ENCODE measurements at regions not wholly inside any gene's neighbourhood (a gene's known extent, or its start where the extent isn't known, plus 50 kb on each side); places are given as distances from the start of the nearest gene placed in this dataset.
"Not testable (repeated sequence)": the region's sequence is repeated elsewhere in the genome, so short reads cannot be mapped to it uniquely, and the experiment has no call there.

DNA sequence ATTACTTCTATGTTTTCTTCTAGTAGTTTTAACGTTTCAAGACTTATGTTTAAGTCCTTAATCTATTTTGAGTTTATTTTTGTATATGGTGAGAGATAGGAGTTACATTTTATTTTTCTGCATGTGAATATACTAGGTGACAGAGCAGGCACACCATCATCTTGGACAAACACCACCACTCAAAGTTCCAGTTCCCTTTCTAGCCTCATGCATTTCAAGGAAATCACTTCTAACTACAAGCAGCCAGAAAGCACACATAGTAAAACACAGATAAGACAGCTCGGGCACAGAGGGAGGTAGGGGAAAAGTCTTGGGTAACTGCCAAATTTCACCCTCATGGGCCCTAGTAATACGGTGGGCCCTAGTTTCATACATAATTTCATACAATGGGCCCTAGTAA is 609.4 kb upstream of the HS3ST5 start:
- Mint-ChIP-seq H3K4me1 (no peaks in the 10 kb centered on the region), H3K36me3 (no peaks in the 10 kb centered on the region), H3K27ac (no peak overlapping the region), H3K27me3 (no peaks in the 10 kb centered on the region), H3K4me3 (no peak overlapping the region), H3K9me3 (no peaks in the 10 kb centered on the region)

GRCh38 chr6:114945392-114945791 is 602.6 kb upstream of the HS3ST5 start:
- Mint-ChIP-seq H3K9me3 (peaks cover 10% of the 10 kb centered on the region), H3K27me3 (no peaks in the 10 kb centered on the region), H3K4me1 (no peaks in the 10 kb centered on the region), H3K36me3 (no peaks in the 10 kb centered on the region), H3K4me3 (no peak overlapping the region), H3K27ac (no peak overlapping the region)

DNA sequence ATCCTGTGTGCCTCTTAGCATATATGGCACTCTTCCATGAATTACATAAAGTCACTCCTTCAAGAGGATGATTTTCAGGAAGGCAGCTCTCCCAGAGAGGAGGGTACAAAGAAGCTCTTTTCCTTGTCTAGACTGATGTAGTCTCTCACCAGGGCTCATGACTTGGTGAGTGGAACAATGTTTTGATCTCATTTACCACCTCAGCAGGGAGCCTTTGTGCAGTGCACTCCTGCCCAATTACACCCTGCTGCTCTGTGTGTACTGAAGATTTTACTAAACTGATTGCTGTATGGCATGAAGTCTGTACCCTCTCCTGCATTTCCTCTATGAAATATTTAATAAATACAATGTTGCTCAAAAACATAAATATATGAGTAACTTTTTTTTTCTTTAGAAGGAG is 598.3 kb upstream of the HS3ST5 start:
- no peaks in the 10 kb centered on the region for H3K27me3 Mint-ChIP-seq
- no peak overlapping the region for H3K27ac Mint-ChIP-seq
- no peaks in the 10 kb centered on the region for H3K4me1 Mint-ChIP-seq
- H3K36me3 Mint-ChIP-seq: no peaks in the 10 kb centered on the region
- no peak overlapping the region for H3K4me3 Mint-ChIP-seq
- H3K9me3 Mint-ChIP-seq: peaks cover 15% of the 10 kb centered on the region

DNA sequence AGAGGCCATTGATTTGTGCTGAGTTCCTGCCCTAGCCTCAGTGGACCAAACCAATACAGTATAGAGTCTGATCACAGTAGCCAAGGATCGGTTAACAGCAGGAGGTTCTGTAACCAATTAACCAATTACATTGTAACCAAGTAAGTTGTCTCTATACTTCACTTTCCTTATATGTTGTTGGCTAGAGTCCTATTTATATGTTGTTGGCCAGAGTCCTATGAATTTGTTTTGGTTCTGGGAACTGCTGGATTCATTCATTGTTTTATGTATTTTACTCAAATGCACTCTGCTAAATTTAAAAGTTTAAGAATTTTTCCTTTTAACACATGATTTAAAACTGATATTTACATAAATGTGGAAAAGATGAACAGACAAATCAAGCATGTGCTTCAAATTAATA is 597.4 kb upstream of the HS3ST5 start:
- Mint-ChIP-seq H3K36me3 (no peaks in the 10 kb centered on the region), H3K4me3 (no peak overlapping the region), H3K9me3 (peaks cover 15% of the 10 kb centered on the region), H3K4me1 (no peaks in the 10 kb centered on the region), H3K27me3 (no peaks in the 10 kb centered on the region), H3K27ac (no peak overlapping the region)

DNA sequence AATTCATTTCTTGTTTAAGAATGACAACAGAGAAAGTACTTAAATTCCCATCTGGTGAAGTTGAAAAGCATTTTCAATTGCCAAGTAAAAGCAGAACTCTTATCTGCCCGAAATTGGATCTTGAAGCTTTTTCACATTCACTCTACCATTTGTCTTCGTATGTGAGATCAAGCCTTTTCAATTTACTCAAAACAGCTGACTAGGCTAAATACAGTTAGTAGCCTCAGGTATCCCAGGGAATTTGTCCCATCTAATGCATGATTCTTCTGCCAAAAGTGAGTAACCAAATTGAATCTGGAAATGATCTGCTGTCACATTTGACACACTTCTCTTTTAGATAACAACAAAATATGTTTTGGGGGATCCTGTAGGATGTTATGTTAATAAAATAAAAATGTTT is 596.8 kb upstream of the HS3ST5 start:
- no peak overlapping the region for H3K27ac Mint-ChIP-seq
- no peaks in the 10 kb centered on the region for H3K36me3 Mint-ChIP-seq
- no peaks in the 10 kb centered on the region for H3K27me3 Mint-ChIP-seq
- no peak overlapping the region for H3K4me3 Mint-ChIP-seq
- no peaks in the 10 kb centered on the region for H3K4me1 Mint-ChIP-seq
- H3K9me3 Mint-ChIP-seq: peaks cover 15% of the 10 kb centered on the region

DNA sequence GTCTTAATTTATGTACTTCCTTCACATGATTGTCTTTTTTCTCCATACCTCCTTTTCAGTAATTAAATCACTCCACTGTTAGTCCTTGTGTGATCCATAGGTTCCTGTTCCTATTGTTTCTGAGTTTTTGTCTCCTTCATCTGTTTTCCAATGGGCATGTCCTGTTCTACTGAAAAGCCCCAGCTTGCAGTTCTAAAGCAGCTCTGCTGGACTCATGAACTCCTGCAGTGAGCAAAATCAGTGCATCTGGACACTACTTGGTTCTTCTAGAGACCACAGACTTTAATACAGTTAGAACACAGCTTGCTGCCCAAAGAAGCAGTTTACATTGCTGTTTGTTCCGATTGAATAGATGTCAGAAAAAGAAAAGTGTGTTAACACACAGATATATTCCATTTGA is 593.3 kb upstream of the HS3ST5 start:
- peaks cover 8% of the 10 kb centered on the region for H3K9me3 Mint-ChIP-seq
- H3K27ac Mint-ChIP-seq: no peak overlapping the region
- no peaks in the 10 kb centered on the region for H3K27me3 Mint-ChIP-seq
- H3K4me1 Mint-ChIP-seq: no peaks in the 10 kb centered on the region
- H3K36me3 Mint-ChIP-seq: no peaks in the 10 kb centered on the region
- H3K4me3 Mint-ChIP-seq: no peak overlapping the region

- Mint-ChIP-seq H3K4me1 (no peaks in the 10 kb centered on the region), H3K27ac (no peak overlapping the region), H3K36me3 (no peaks in the 10 kb centered on the region), H3K27me3 (no peaks in the 10 kb centered on the region), H3K9me3 (peaks cover 16% of the 10 kb centered on the region), H3K4me3 (no peak overlapping the region)
These were observed 591.3 kb upstream of the HS3ST5 start for GRCh38 chr6:114934079-114934478.

- H3K36me3 Mint-ChIP-seq, H3K4me1 Mint-ChIP-seq, H3K27me3 Mint-ChIP-seq, H3K27ac Mint-ChIP-seq, H3K4me3 Mint-ChIP-seq: not testable (repeated sequence)
- H3K9me3 Mint-ChIP-seq: peaks cover 21% of the 10 kb centered on the region
These were observed 585.9 kb upstream of the HS3ST5 start for GRCh38 chr6:114928731-114929130.

GRCh38 chr6:114906096-114906495 is 563.3 kb upstream of the HS3ST5 start:
- H3K27me3 Mint-ChIP-seq: no peaks in the 10 kb centered on the region
- peaks cover 10% of the 10 kb centered on the region for H3K9me3 Mint-ChIP-seq
- H3K27ac Mint-ChIP-seq: no peak overlapping the region
- H3K4me3 Mint-ChIP-seq: no peak overlapping the region
- H3K36me3 Mint-ChIP-seq: no peaks in the 10 kb centered on the region
- no peaks in the 10 kb centered on the region for H3K4me1 Mint-ChIP-seq

DNA sequence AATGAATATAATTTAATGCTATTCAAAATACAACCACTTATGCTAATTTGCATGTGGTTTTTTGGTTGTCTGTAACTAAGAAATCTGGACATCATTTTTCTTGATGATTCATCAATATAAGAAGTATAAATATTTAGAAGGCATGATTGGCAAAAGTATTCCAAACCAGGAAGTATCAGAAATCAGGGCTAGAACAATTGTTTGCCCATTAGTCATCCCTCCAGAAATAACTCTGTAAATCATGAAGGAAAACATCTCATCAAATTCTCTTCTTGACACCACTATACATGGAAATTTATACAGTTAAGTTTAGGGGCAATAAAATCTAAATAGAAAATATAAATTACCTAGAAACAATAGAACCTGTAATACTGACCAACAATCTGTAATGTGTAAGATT is 554.7 kb upstream of the HS3ST5 start:
- H3K4me1 Mint-ChIP-seq: no peaks in the 10 kb centered on the region
- peaks cover 3% of the 10 kb centered on the region for H3K9me3 Mint-ChIP-seq
- H3K36me3 Mint-ChIP-seq: no peaks in the 10 kb centered on the region
- no peak overlapping the region for H3K27ac Mint-ChIP-seq
- H3K4me3 Mint-ChIP-seq: no peak overlapping the region
- no peaks in the 10 kb centered on the region for H3K27me3 Mint-ChIP-seq

DNA sequence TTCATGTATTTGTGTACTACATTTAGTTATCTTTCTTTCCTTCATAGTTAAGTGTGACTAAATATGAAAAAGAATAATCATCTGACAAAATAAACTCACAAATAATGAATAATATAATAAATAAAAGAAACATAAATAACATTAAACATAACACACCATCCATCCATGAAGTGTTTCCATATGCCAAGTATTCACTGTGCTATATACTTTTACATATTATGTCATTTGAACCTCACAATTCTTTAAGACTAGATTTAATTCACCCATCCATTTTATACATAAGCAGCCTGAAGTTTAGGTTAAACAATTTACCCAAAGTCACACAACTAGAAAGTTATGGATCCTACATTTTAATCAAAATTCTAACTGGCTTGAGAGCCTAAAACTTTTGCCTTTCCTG is 549.4 kb upstream of the HS3ST5 start:
- no peak overlapping the region for H3K4me3 Mint-ChIP-seq
- H3K27ac Mint-ChIP-seq: no peak overlapping the region
- no peaks in the 10 kb centered on the region for H3K4me1 Mint-ChIP-seq
- no peaks in the 10 kb centered on the region for H3K27me3 Mint-ChIP-seq
- peaks cover 9% of the 10 kb centered on the region for H3K9me3 Mint-ChIP-seq
- no peaks in the 10 kb centered on the region for H3K36me3 Mint-ChIP-seq

DNA sequence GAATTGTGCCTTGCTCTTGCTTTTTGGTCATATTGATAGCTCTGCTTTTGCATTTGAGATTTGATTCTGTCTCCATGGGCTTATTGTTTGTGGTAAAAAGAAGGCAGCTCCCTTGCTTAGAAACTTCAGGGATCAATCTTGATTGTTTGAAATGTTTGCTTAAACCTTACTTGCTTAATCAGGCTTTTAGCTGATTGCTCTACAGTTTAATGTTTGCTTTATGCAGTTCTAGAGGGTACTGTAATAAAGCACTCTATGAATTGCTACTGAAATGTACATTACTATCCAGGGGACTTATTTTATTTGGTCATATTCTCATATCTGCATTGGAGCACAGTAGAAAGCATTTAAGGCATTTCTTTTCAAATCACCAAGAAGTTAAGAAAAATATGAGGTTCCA is 545.4 kb upstream of the HS3ST5 start:
- Mint-ChIP-seq H3K4me3 (no peak overlapping the region), H3K27me3 (no peaks in the 10 kb centered on the region), H3K36me3 (no peaks in the 10 kb centered on the region), H3K9me3 (peaks cover 9% of the 10 kb centered on the region), H3K27ac (no peak overlapping the region), H3K4me1 (no peaks in the 10 kb centered on the region)

DNA sequence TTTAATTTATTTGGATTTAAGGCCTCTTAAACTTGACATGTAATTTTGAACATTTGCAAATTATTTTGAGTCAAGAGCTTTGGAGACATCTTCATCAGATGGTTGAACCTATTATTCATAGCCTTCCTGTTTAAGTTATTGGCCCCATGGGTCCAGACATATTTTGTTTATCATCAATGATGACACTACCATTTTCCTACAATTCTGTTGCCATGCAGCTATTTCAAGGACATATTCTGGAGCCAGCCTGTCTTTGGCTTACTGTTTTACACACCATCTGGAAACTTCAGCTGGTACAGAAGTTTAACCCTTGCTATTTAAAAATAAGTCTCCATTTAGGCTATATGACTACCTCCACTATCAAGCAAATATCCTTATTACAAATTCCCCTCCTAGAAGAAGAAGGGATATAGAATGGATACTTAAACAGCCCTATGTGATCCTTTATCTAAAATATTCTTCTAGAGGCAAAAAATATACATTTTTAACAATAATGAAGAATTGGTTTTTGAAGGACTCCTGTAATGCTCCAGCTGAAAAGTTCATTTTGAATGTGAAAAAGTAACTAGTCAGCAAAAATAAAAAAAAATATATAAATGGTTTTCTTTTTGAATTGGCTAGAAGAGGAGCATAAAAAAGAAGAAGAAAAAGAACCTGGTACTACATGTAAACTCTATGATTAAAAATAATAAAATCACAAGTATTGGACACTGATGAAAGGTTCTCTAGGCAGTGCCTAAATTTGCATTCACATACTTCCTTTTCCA is 544.0 kb upstream of the HS3ST5 start:
- Mint-ChIP-seq H3K4me1 (no peaks in the 10 kb centered on the region), H3K27me3 (no peaks in the 10 kb centered on the region), H3K36me3 (no peaks in the 10 kb centered on the region), H3K4me3 (no peak overlapping the region), H3K9me3 (peaks cover 9% of the 10 kb centered on the region), H3K27ac (no peak overlapping the region)

DNA sequence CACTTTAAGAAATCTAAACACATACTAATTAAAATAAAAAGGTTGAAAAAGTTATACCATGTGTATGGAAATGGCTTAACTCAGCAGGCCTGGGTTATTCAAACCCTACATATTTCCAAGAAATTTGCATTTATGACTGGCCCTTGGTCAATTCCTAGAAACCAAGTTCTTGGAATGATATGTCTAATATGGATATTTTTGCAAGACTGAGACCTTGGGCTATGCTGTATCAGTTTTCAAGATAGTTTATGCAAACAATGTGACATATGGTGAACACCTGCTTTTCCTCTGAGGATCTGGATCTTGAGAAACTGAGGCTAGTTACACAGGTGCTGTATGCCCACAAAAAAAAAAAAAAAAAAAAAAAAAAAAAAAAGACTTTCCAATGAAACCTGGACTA is 536.9 kb upstream of the HS3ST5 start:
- H3K27ac Mint-ChIP-seq: no peak overlapping the region
- H3K4me3 Mint-ChIP-seq: no peak overlapping the region
- no peaks in the 10 kb centered on the region for H3K36me3 Mint-ChIP-seq
- H3K9me3 Mint-ChIP-seq: no peaks in the 10 kb centered on the region
- no peaks in the 10 kb centered on the region for H3K27me3 Mint-ChIP-seq
- H3K4me1 Mint-ChIP-seq: no peaks in the 10 kb centered on the region

DNA sequence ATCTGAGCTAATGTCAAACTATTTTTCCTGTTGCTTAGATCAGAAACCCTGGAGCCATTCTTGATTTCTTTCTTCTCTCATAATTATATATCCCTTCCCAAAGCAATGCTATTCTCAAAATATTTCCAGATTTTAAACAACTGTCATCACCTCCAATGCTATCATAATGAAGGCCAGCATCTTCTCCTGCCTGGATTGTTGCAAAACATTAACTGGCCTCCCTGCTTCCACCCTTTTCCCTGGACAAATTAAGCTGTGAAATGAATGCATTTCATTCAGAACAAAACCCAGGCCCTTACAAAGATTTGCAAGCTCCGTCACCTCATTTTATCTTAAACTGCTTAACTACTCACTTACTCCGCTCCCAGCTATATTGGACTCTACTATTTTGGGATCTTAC is 535.3 kb upstream of the HS3ST5 start:
- Mint-ChIP-seq H3K4me3 (no peak overlapping the region), H3K9me3 (no peaks in the 10 kb centered on the region), H3K36me3 (no peaks in the 10 kb centered on the region), H3K27me3 (no peaks in the 10 kb centered on the region), H3K4me1 (no peaks in the 10 kb centered on the region), H3K27ac (no peak overlapping the region)

DNA sequence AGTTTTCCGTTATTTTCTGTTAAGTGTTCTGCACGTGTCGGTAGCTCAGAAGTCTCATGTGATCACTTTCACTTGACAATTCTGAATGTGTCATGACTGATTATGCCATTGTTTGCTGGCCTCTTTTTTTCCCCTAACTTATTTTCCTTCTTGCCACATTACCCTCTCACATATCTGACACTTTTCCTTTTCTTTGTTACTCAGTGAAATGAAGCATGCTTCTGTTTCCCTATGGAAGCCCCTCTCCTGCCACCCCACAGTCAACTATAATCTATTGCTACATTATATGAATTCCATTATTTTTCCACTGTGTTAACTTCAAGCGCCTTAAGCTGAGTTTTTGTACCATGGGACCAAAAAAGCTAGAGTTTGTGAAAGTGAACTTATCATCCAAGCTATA is 531.6 kb upstream of the HS3ST5 start:
- no peaks in the 10 kb centered on the region for H3K36me3 Mint-ChIP-seq
- no peaks in the 10 kb centered on the region for H3K9me3 Mint-ChIP-seq
- H3K4me1 Mint-ChIP-seq: no peaks in the 10 kb centered on the region
- no peaks in the 10 kb centered on the region for H3K27me3 Mint-ChIP-seq
- H3K27ac Mint-ChIP-seq: no peak overlapping the region
- H3K4me3 Mint-ChIP-seq: no peak overlapping the region

DNA sequence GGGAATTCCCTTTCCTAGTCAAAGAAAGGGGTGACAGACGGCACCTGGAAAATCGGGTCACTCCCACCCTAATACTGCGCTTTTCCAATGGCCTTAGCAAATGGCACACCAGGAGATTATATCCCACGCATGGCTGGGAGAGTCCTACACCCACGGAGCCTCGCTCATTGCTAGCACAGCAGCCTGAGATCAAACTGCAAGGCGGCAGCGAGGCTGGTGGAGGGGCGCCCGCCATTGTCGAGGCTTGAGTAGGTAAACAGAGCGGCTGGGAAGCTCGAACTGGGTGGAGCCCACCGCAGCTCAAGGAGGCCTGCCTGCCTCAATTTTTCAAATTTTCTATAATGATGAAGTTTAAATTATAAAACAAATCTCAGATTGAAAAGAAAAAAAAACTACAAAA is 522.7 kb upstream of the HS3ST5 start:
- not testable (repeated sequence) for H3K4me1 Mint-ChIP-seq, H3K9me3 Mint-ChIP-seq, H3K4me3 Mint-ChIP-seq, H3K27me3 Mint-ChIP-seq, H3K27ac Mint-ChIP-seq, H3K36me3 Mint-ChIP-seq

All from activated naive CD4-positive, alpha-beta T cell treated with anti-CD3 and anti-CD28 coated beads, Interleukin-2, amount 50 U/mL, for 24 hours (primary cell).